GM23338 (cell line): ENCODE measurements at regions not wholly inside any gene's neighbourhood (a gene's known extent, or its start where the extent isn't known, plus 50 kb on each side); places are given as distances from the start of the nearest gene placed in this dataset.

Experiments
- ATAC-seq: fragments of 200-7000 bp; cut with Tn5 transposase; 3 replicates; pipeline ENCODE4 v1.9.1; 2020
- DNase-seq: peaks from one replicate; pipeline ENCODE4 v3.0.0-alpha.2; 2015; ENCODE audit warnings: low spot score
- H2AFZ ChIP-seq: fragments of 200-600 bp; sonication (generic); 2 replicates; pipeline ENCODE4 v1.8.0; 2016; ENCODE audit warnings: antibody characterized with exemption, mild to moderate bottlenecking, moderate library complexity
- H3F3A ChIP-seq: fragments of 200-600 bp; sonication (generic); replicated peaks from 2 replicates; pipeline ENCODE4 v1.8.0; 2017; ENCODE audit warnings: antibody characterized with exemption, mixed run types, low read depth
- H3K27ac ChIP-seq: fragments of 200-600 bp; sonication (generic); 2 replicates; pipeline ENCODE4 v1.6.1; 2016; ENCODE audit warnings: low read depth
- H3K27me3 ChIP-seq: fragments of 200-600 bp; sonication (generic); 2 replicates; pipeline ENCODE4 v1.8.0; 2016; ENCODE audit warnings: mild to moderate bottlenecking, mixed run types, moderate library complexity; ENCODE audit not compliant: insufficient read depth
- H3K36me3 ChIP-seq: fragments of 200-600 bp; sonication (generic); 2 replicates; pipeline ENCODE4 v1.8.0; 2016; ENCODE audit warnings: mild to moderate bottlenecking; ENCODE audit not compliant: insufficient read depth
- H3K4me1 ChIP-seq: fragments of 200-600 bp; sonication (generic); 2 replicates; pipeline ENCODE4 v1.8.0; 2016; ENCODE audit warnings: mild to moderate bottlenecking, moderate library complexity; ENCODE audit not compliant: insufficient read depth
- H3K4me2 ChIP-seq: fragments of 200-600 bp; sonication (generic); 2 replicates; pipeline ENCODE4 v1.7.1; 2017; ENCODE audit warnings: mixed run types
- H3K4me3 ChIP-seq: fragments of 200-600 bp; sonication (generic); 2 replicates; pipeline ENCODE4 v1.6.1; 2016; ENCODE audit warnings: mixed run types
- H3K79me2 ChIP-seq: fragments of 200-600 bp; sonication (generic); replicated peaks from 2 replicates; pipeline ENCODE4 v1.8.0; 2017; ENCODE audit warnings: mild to moderate bottlenecking; ENCODE audit not compliant: insufficient read depth
- H3K9me2 ChIP-seq: fragments of 200-600 bp; sonication (generic); 2 replicates; pipeline ENCODE4 v1.8.0; 2017; ENCODE audit not compliant: insufficient read depth
- H4K20me1 ChIP-seq: fragments of 200-600 bp; sonication (generic); replicated peaks from 2 replicates; pipeline ENCODE4 v1.8.0; 2017; ENCODE audit warnings: mild to moderate bottlenecking; ENCODE audit not compliant: insufficient read depth
- H3K27ac Mint-ChIP-seq: 2 replicates; pipeline ENCODE4 v1.8.0; 2020; ENCODE audit warnings: inconsistent platforms, mild to moderate bottlenecking, moderate library complexity, mixed read lengths
- H3K27me3 Mint-ChIP-seq: 3 replicates; pipeline ENCODE4 v1.8.0; 2022; ENCODE audit warnings: low read depth, mild to moderate bottlenecking, moderate library complexity, mixed read lengths, inconsistent platforms; ENCODE audit not compliant: insufficient read depth, poor library complexity
- H3K36me3 Mint-ChIP-seq: 3 replicates; pipeline ENCODE4 v1.8.0; 2021; ENCODE audit warnings: low read depth, mild to moderate bottlenecking, inconsistent platforms, moderate library complexity, mixed read lengths
- H3K4me1 Mint-ChIP-seq: 3 replicates; pipeline ENCODE4 v1.8.0; 2020; ENCODE audit warnings: mild to moderate bottlenecking, inconsistent platforms, mixed read lengths
- H3K4me3 Mint-ChIP-seq: 3 replicates; pipeline ENCODE4 v1.8.0; 2021; ENCODE audit warnings: moderate library complexity, mild to moderate bottlenecking, inconsistent platforms, mixed read lengths
- H3K9me3 Mint-ChIP-seq: 3 replicates; pipeline ENCODE4 v1.8.0; 2020; ENCODE audit warnings: moderate library complexity, mild to moderate bottlenecking, inconsistent platforms, mixed read lengths
- CREB1 ChIP-seq: fragments of 250-450 bp; sonication (Bioruptor Pico); IDR thresholded peaks from 2 replicates; pipeline ENCODE4 v1.5.0; 2020; ENCODE audit warnings: low read depth, mild to moderate bottlenecking, moderate library complexity
- CTCF ChIP-seq, 2 experiments: fragments of 200-600 bp in 1 of 2; sonication (generic) in 1 of 2; conservative IDR thresholded peaks; 2 replicates each; pipeline versions ENCODE4 v1.5.1 to v1.6.1; 2016 to 2017; ENCODE audit warnings: antibody characterized with exemption in 2 of 2, low read depth in 2 of 2, mild to moderate bottlenecking in 2 of 2, moderate library complexity in 1 of 2
- ETS1 ChIP-seq: IDR thresholded peaks from 2 replicates; pipeline ENCODE4 v1.6.1; 2016; ENCODE audit warnings: antibody characterized with exemption
- EZH2 ChIP-seq: fragments of 200-600 bp; sonication (generic); IDR thresholded peaks from one replicate; pipeline ENCODE4 v1.8.0; 2017; ENCODE audit warnings: antibody characterized with exemption, mild to moderate bottlenecking, low read depth; ENCODE audit not compliant: unreplicated experiment
- EZH2phosphoT487 ChIP-seq: fragments of 200-600 bp; sonication (generic); IDR thresholded peaks from one replicate; pipeline ENCODE4 v1.8.1; 2018; ENCODE audit warnings: antibody characterized with exemption; ENCODE audit not compliant: unreplicated experiment
- JUNB ChIP-seq: IDR thresholded peaks from one replicate; pipeline ENCODE4 v1.6.1; 2016; ENCODE audit warnings: antibody characterized with exemption; ENCODE audit not compliant: unreplicated experiment
- NANOG ChIP-seq: IDR thresholded peaks from 2 replicates; pipeline ENCODE4 v1.6.1; 2016; ENCODE audit warnings: antibody characterized with exemption, borderline replicate concordance
- POLR2AphosphoS5 ChIP-seq: IDR thresholded peaks from 2 replicates; pipeline ENCODE4 v1.6.1; 2016; ENCODE audit warnings: antibody characterized with exemption, low read depth
- REST ChIP-seq: IDR thresholded peaks from one replicate; pipeline ENCODE4 v1.6.1; 2018; ENCODE audit warnings: antibody characterized with exemption; ENCODE audit not compliant: unreplicated experiment
- ZNF114 ChIP-seq: fragments of 250-450 bp; sonication (Bioruptor Pico); IDR thresholded peaks from 2 replicates; pipeline ENCODE4 v1.5.0; 2020; ENCODE audit warnings: mild to moderate bottlenecking, moderate library complexity
- ZNF331 ChIP-seq: fragments of 250-450 bp; sonication (Bioruptor Pico); IDR thresholded peaks from 2 replicates; pipeline ENCODE4 v1.5.0; 2020; ENCODE audit warnings: low read depth, mild to moderate bottlenecking, moderate library complexity

GRCh38 chr10:70977625-70978024 is 89.3 kb upstream of the PCBD1 start:
- H3K36me3 ChIP-seq: 0 out of 2 replicates have a peak, but pooled peaks cover under 1% of the 10 kb centered on the region
- H2AFZ ChIP-seq: no peak overlapping the region
- peaks cover 6% of the 10 kb centered on the region for H3K27me3 Mint-ChIP-seq
- no peaks in the 10 kb centered on the region; the same call in 2 of the 3 replicates for H3K4me1 Mint-ChIP-seq
- peaks cover 6% of the 10 kb centered on the region; the same call in 2 of the 3 replicates for H3K9me3 Mint-ChIP-seq
- H3K27ac ChIP-seq: no peak overlapping the region
- no peaks in the 10 kb centered on the region for H4K20me1 ChIP-seq
- H3K4me3 Mint-ChIP-seq: no peak overlapping the region
- ATAC-seq: no peak
- no peaks in the 10 kb centered on the region for H3F3A ChIP-seq
- H3K36me3 Mint-ChIP-seq: peaks cover 3% of the 10 kb centered on the region; the same call in 1 of the 3 replicates
- no peaks in the 10 kb centered on the region for H3K9me2 ChIP-seq
- no peak overlapping the region for H3K27ac Mint-ChIP-seq
- H3K4me2 ChIP-seq: no peak overlapping the region
- no peaks in the 10 kb centered on the region for H3K4me1 ChIP-seq
- DNase-seq: no peak
- TF ChIP-seq POLR2AphosphoS5 (no peak), ETS1 (no peak), EZH2 (no peak), REST (no peak), NANOG (no peak), CREB1 (no peak), JUNB (no peak), CTCF (conservative IDR thresholded peaks at IDR 0.05; ENCODE audit: low read depth in 2 of 2) (no peak), ZNF114 (CRISPR knock-in tag) (no peak), ZNF331 (CRISPR knock-in tag) (no peak)
- H3K27me3 ChIP-seq: no peaks in the 10 kb centered on the region
- H3K4me3 ChIP-seq: no peak overlapping the region
- no peaks in the 10 kb centered on the region for H3K79me2 ChIP-seq

- Histone ChIP-seq H3K27ac (no peak overlapping the region), H3K9me2 (no peaks in the 10 kb centered on the region), H3K79me2 (no peaks in the 10 kb centered on the region), H3K36me3 (no peaks in the 10 kb centered on the region), H4K20me1 (no peaks in the 10 kb centered on the region), H3K4me3 (no peak overlapping the region), H3F3A (no peaks in the 10 kb centered on the region), H3K4me2 (no peak overlapping the region), H3K27me3 (no peaks in the 10 kb centered on the region), H2AFZ (no peak overlapping the region), H3K4me1 (no peaks in the 10 kb centered on the region)
- Mint-ChIP-seq H3K27ac (no peak overlapping the region), H3K27me3 (peaks cover 6% of the 10 kb centered on the region), H3K9me3 (peaks cover 2% of the 10 kb centered on the region; the same call in 1 of the 3 replicates), H3K4me1 (no peaks in the 10 kb centered on the region; the same call in 2 of the 3 replicates), H3K36me3 (no peaks in the 10 kb centered on the region), H3K4me3 (no peak overlapping the region)
- ATAC-seq: no peak
- DNase-seq: no peak
- no peak for TF ChIP-seq ZNF331 (CRISPR knock-in tag)
- TF ChIP-seq ETS1: no peak
- TF ChIP-seq REST: no peak
- TF ChIP-seq CREB1: no peak
- TF ChIP-seq EZH2: no peak
- TF ChIP-seq EZH2phosphoT487: no peak
Measured at GRCh38 chr10:70978181-70978580, 89.8 kb upstream of the PCBD1 start.
